RPMI8226 (cell line): ENCODE measurements at regions not wholly inside any gene's neighbourhood (a gene's known extent, or its start where the extent isn't known, plus 50 kb on each side); places are given as distances from the start of the nearest gene placed in this dataset.
A peak's percentile ranks its signal among the peaks of the same experiment; 100 is the strongest.
"Not testable (repeated sequence)": the region's sequence is repeated elsewhere in the genome, so short reads cannot be mapped to it uniquely, and the experiment has no call there.

Experiments
- DNase-seq: peaks from one replicate; pipeline ENCODE4 v3.0.0-alpha.2; 2015

DNA sequence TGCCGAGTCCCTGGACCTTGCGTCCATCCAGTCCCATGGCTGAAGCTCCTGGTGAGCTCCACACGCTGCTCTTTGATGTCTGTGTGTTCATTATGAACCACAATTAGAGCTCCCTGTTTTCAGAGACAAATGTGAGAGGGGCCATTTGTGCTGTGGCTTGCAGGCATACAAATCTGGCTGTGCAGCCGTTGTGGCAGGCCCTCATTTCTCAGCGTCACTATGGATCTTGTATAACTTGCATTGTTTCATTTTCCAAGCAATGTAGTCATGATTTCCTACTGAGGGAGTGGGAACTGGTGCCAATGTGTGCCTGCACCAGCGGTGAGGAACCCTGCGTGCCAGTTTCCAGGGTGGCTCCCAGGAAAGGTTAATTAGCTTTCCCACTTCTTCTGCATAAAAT lies 542.6 kb downstream of the TMEM114 start:
- DNase-seq, result no peak

DNA sequence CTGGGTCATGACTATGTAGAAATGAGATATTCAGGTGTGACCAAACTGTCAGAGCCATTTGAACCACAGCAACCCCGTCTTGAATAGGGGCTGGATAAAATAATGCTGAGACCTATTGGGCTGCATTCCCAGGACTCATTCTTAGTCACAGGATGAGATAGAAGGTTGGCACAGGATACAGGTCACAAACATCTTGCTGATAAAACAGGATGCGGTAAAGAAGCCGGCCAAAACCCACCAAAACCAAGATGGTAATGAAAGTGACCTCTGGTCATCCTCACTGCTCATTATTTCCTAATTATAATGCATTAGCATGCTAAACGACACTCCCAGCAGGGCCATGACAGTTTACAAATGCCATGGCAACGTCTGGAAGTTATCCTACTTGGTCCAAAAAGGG lies 545.5 kb downstream of the TMEM114 start:
- DNase-seq, result no peak

DNA sequence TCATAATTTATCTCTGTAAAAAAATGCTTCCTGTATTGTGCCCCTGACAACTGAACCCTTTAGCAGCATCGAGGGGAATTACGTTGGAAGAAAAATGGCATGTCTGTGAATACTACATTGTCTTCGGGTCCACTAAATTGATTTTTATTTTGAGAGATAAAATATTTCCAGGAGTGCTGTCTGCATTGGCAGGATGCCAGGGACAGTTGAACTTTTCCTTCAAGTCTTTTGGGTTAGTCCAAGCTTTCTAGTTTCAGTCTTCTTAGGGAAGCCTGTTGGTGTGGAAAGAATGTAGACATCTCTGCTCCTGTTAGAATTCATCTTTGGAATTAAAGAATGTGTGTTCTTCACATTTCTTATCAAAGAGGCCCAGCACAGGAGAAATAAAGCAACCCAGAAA lies 557.9 kb downstream of the TMEM114 start:
- DNase-seq, result no peak

DNA sequence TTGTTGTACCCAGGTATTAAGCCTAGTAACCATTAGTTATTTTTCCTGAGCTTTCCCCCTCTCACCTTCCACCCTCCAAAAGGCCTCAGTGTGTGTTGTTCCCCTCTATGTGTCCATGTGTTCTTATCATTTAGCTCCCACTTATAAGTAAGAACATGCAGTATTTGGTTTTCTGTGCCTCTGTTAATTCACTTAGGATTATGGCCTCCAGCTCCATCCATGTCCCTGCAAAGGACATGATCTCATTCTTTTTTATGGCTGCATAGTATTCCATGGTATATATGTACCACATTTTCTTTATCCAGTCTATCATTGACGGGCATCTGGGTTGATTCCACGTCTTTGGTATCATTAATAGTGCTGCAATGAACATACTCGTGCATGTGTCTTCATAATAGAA lies 560.3 kb downstream of the TMEM114 start:
- not testable (repeated sequence) for DNase-seq

DNA sequence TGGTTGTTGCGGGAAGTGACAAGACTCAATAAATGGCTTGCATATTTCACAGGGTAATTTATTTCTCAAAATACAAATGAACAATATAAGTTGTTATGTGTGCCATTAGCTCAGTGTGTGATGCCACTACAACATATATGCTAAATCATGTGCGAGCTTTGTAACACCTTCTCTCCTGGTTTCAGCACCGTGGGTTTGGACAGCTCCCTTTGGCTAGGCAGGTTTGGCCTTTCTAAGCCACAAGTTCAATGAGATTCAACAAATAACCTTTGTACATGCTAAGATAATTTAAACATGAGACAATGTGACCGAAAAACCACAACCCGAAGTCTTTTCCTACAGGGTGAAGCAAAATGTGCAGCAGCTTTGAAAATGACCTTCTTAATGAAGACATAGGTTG lies 563.9 kb downstream of the TMEM114 start:
- peak; percentile 54 for DNase-seq

DNA sequence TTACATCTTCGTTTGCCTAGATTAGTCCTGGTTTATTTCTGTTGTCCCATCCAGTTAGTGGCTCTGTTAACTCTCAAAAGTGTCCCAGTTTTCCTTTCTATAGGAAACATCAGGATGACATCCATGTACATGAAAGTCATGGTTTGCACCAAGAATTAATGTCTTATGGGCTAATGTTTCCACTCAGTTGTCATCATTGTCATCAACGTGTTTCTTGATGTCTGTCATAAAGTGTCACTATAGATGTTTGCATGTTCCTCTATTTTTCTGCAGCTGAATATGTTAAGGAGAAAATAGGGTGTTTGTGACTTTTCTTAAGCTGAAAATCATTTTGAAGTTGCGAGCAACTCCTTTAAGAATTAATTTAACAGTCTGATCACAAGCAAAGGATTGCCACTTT lies 567.0 kb downstream of the TMEM114 start:
- DNase-seq, result no peak

DNA sequence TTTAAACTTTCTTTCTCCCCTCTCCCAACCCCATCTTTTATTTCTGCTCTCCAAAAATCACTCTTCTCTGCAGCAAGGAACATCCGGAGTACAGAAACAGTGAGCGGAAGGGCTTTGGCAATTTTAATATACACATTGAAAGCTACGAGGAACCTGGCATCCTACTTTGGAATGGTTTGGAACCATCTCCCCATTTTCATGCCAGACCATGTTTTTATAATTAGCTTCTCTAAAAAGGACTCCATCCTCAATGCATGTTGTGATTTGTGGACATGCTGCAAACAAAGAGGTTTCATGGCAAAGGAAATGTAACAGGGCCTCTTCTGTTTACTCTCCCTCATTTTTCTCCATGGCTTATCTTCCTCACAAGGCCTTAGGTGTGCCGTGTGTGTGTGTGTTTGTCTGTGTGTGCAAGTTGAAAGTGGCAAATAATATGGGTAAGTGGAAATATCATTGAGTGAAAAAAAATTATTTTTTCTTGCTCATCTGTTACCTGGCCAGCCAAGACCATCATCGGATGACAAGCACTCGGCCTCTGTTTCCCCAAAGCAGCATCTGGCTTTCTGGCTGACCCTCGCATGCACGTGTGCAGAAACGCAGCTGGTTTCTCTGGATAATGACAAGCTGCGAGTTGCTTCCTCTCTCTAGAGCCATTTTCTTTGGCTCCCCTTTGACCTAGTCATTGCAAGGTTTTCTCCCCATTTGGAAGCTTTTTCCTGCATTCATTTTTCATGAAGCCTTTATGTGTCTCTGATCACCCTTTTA lies 585.0 kb downstream of the TMEM114 start:
- DNase-seq, result no peak

DNA sequence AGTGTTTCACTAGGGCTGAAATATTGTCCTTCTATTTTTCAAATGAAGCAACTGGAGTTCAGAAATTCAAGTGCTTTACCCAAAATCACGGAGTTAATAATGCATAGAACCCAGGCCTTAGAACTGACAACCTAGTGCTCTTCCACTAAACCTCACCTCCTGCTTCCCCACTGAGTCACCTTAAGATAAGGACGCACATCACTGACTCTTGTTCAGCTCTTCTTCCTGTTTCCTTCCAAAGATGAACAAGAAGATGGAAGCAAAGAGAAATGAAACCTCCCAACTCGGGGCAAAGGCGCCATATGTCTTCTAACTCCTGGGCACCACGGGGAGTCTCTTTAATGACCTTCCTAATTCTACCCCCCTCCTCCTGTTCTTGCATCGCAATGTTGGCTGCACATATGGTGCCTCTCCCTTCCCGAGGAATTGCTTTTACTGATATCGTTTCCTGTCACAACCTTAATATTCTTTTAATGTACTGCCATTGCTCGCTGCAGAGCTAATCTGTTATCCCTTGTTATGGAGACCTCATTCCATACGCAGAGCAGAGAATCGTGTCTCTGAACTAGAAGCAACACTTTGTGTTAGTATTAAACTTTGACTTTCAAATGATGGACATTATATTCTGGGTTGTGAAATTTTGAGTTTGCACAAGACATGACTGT lies 591.4 kb downstream of the TMEM114 start:
- DNase-seq, result no peak

DNA sequence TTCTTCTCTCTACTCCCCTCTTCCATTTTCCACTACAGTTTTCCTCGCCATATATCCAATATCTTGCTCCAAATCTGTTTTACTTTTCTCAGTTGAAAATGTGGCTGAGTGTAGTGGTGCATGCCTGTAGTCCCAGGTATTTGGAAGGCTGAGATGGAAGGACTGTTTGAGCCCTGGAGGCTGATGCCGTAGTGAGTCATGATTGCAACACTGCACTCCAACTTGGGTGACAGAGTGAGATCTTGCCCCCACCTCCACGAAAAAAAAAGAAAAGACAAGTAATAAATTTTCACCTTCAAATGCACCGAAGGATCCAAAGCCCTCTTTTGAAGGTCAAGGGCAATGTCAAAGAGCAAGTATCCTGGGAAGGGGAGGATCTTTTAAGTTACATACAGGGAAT lies 592.3 kb downstream of the TMEM114 start:
- DNase-seq, result no peak

DNA sequence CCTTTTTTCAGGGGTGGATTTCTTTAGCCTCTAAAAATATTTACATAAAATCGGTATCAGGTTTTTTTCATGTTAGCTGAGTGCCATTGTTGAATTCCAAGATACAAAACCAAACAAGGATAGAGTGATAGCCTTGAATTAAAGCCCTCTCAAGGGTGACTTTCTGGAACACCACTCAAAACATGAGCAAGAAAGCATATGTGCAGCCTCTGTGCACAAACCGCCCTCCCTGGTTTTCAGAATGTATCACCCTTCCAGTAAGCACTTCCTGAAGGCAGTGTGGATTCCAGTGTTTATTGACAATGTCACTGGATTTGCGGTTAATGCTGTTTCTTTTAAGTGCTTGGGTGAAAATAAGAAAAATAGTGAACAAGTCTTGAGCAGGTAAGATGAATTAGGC lies 597.7 kb downstream of the TMEM114 start:
- DNase-seq, result no peak

DNA sequence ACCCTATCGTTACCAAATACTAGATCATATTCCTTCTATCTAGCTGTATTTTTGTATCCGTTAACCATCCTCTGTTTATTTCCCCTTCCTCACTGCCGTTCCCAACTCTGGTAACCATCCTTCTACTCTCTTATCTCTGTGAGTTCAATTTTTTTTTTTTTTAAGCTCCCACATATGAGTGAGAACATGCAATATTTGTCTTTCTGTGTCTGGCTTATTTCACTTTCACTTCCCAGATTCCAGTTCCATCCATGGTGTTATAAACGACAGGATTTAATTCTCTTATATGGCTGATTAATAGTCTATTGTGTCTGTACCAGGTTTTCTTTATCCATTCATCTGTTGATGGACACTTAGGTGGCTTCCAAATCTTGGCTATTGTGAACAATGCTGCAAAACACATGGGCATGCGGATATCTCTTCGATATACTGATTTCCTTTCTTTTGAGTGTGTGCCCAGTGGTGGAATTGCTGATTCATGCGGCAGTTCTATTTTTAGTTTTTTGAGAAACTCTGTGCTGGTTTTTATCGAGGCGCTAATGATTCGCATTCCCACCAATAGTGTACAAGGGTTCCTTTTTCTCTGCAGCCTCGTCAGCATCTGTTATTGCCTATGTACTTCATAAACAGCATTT lies 599.6 kb downstream of the TMEM114 start:
- DNase-seq, result peak; percentile 84

DNA sequence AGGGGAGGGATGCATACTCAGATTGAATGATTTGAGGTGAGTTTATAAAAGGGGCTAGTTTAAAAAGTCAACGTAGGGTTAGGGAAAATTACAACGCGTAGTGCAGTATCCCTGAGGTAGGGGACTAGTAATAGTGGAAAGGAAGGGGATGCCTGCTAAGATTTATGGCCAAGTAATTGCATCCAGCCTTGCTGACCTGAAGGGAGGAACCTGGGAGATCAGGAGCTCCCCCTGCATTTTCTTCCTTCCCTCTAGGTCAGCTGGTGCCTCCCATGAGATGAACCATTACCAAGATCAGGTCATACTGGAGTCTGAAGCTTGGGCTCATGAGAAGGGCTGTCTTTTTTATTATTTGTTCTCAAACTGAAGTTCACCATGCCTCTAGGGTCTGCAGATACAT lies 606.6 kb downstream of the TMEM114 start:
- DNase-seq, result no peak

DNA sequence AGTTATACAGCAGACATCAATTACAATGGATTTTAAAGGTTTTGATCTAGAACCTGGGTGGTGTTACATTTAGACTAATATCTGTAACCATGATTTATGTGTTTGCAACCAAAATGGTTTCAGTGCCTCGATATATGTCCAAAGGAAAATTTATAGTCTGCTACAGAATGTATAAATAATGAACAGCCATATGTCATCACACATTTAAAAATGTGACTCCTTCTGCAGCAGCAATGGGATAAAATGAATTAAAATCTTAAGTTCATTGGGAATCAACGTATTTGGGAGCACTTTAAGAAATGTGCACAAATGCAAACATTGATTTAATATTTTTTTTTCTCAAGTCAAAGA lies 610.2 kb downstream of the TMEM114 start:
- no peak for DNase-seq

DNA sequence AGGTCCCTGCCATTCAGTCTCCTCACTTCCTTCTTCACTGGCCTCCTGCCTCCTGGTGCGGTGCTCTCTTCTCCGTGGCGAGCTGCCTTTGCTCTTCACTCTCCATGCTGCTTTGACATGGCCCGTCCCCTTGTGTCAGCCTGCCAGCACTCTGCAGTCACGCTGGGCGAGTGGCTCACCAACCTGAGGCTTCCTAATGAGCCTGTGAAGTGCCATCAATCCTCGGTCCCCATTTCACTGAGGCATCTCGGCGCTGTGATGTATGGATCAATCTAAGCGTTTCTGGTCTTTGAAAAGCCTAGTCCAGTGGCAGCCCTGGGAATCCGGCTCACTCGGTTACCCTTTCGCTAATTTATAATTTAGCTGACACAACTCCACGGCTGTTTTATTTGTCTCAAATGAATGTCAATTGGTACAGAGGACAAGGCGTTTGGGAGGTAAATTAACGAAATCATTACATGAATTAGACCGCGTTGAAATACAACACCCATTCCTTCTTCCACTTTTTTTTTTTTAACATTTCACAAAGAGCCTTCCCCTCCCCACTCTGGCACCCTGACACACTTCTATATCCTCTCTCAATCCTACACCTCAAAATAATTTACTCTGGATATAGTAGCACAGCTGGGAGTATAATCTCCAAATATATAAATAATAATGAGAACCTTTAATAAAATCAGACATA lies 610.7 kb downstream of the TMEM114 start:
- no peak for DNase-seq

DNA sequence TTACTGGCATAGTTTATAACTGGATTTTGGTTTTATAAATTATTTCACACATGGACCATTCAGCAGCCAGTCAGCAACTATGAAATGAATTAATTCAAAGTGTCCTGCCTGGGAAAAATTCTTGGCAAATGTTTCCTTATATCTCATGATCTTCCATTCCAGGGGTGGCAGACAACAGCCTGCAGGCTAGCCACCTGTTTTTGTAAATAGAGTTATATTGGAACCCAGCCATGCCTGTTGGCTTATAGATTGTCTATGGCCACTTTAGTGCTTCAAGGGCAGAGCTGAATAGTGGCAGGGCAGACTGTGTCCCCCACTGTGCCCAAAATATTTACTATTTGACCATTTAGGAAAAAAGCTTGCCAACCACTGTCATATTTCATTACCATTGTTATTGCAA lies 613.7 kb downstream of the TMEM114 start:
- DNase-seq, result no peak

DNA sequence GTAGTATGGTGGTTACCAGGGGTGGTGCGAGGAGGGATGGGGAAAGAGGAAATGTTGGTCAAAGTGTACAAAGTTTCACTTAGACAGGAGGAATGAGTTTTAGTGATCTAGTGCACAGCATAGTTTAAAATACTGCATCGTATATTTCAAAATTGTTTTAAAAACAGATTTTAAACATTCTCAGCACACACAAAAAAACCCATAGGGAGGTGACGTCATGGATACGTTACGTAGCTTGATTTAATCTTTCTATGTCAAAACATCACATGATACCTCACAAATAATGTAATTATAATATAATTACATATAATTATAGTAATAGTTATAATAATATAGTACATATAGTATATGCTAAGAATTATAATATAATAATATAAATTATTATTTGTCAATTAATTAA lies 614.2 kb downstream of the TMEM114 start:
- no peak for DNase-seq

DNA sequence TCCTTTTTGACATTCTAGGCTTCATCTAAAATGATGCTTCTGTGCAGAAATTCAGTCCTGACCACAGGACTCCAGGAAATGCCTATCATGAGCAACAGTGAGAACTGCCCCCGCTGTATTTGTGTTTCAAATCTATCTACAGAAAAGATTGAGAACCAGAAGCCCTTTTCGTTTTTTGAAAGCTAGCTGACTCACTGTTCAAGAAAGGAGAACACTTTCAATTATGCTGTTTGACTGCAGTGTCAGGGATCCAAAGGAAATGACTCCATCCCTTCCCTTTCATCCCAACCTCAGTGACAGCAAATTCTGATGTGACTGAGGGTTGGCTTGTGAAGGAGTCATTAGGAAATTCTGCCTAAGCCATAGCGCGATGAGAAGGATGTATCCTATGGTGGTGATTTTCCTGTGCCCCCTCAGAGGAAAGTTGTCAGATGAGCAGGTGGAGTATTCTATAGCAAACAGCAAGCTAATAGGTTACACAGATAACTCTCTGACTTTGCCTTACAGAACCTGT lies 622.3 kb downstream of the TMEM114 start:
- no peak for DNase-seq

DNA sequence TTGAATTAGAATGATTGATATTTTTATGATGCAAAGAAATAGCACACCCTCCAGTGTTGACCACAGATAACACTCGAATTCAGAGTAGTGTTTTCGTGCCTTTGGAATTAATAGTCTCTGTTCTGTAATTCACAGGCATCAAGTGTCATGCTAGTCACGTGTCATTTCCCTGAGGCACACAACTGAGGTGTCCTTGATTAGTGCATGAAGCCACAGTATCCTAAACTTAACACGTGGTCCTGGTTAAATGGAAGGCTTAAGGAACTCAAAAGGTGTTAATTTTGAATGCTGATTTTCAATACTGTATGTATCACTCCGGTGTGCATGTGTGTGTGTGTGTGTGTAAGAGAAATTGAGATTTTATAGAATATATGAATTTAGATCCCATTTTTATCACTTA lies 625.6 kb downstream of the TMEM114 start:
- DNase-seq, result no peak

DNA sequence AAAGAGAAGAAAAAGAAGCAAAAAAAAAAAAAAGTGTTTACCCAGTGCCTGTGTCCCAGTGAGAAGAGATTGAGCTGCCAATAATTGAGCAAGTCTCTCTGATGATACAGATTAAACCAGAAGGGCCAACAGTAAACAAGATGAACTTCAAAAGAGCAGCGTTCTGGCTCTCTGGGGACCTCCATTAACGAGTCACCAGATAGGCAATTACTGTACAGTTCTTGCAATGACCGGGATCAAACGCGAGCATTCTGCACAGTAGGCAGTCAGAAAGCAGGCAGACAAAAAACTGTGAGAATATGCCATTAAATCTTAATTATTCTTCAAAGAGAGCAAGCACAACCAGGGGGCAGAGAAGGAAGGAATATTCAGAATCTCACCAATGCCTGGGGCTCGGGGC lies 626.1 kb downstream of the TMEM114 start:
- DNase-seq, result no peak

DNA sequence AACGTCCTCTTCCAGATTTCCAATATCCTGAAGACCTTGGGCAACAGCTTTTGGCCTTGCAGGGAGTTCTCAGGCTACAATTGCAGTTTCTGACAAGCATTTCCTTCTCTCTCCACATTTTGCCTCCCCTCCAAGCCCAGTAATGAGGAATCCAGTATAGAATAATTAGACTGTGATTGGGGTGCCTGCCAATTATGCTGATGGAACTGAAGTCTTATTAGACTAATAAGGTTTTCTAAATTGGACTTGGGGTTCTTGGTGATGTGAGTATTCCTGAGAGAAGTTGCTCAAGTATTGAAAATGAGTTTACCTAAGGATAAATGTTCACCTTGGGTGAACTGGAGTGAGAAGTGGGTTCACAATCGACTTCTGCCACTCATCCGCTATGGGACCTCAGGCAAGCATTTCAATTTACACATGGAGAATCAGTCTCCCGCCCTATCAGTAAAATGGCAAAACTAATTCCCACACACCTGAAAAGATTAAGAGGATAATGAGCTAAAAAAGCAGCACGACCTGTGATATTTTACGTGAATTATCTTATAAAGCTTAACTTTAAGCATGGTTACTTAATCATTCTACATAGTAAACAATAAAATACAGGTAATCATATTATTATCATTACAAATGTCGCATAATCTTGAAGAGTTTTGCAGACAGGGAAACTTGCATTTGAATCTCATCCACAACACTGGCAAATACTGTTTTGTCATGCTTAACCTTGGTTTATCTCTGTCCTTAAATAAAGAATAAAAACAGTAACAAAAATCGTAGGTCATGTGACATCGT lies 628.0 kb downstream of the TMEM114 start:
- DNase-seq, result no peak

DNA sequence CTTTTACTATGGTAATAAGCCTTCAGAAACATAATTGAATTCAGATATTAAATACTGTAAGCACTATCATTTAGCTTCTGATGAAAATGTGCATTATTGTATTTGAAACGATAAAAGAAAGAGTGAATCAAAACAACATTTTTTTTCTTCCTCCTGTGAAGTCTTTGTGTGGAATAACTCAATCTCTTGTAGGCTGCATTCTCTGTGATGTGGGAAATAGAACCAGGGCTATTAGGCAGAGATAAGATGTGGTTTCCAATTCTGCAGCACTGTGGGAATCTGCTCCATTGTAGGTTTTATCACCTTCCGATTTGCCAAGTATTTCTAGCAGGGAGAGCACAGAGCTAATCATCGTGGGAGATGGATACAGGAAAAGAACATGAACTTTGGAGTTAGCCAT lies 624.5 kb downstream of the RBFOX1 start:
- DNase-seq, result no peak

DNA sequence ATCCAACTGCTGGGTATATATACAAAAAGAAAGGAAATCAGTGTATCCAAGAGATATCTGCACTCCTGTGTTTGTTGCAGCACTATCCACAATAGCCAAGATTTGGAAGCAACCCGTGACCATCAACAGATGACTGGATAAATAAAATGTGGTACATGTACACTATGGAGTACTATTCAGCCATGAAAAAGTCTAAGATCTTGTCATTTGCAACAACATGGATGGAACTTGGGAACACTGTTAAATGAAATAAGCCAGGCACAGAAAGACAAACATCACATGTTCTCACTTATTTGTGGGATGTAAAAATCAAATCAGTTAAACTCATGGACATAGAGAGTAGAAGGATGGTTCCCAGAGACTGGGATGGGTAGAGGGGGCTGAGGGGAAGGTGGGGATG lies 620.7 kb downstream of the RBFOX1 start:
- DNase-seq, result no peak

DNA sequence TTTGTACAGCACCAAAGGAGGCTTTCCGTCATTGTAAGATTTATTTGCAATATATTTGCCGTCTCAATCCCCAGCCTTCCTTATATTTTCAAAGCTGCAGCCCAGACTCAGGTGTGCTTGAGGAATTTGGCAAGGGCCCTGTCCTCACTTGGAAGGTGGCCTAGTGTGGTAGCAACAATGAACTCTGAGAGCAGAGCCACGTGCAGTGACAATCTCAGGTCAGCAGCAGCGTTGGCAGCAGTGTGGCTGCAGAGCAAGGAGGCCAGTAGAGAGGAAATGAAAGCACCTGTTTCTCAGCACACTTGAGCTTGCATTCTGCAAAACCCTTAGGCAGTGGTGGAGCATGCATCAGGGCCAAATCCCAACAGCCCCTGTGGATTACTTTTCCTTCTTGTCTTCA lies 613.5 kb downstream of the RBFOX1 start:
- DNase-seq, result peak; percentile 90
